Mesenteric fat pad (tissue), 1 donor: ENCODE measurements at regions not wholly inside any gene's neighbourhood (a gene's known extent, or its start where the extent isn't known, plus 50 kb on each side); places are given as distances from the start of the nearest gene placed in this dataset.

Source experiments
- DNase-seq: peaks from one replicate; pipeline ENCODE4 v3.0.0-alpha.2; 2020; ENCODE audit warnings: low spot score
- donor health status: DM: yes; HTN: yes; CAD: no.

GRCh38 chr9:129490583-129491486 lies 130.1 kb downstream of the C9orf50 start:
- DNase-seq, result no peak

DNA sequence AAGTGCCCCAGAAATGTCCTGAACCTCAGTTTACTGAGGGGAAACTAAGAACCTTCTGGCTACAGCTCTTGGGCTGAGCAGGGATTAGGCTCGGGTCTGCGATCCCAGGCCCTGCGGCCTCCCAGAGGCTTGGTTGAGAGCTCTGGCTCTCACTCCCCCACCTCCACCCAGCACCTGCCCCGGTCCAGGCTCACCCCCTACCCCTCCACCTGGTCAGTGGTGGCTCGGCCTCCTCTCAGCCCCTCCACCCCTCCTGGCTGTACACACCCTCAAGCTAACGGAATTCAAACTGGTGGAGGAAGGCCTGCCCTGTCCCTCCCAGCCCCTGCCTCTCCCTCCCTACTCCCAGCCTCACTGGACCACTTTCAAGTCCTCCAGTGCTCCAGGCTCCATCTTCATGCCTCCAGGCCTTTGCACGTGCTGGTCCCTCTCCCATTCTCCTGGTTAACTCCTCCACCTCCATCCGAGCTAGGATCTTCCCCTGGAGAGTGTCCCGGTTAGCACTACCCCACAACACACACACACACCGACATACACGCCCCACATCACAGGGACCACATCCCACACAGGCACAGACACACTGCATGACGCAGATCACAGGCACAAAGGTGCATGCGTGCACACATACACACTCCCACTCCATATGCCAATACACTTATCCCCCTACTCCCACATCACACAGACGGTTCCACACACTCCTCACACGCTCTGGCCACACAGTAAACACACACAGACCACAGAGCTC lies 130.9 kb downstream of the C9orf50 start:
- no peak for DNase-seq

GRCh38 chr9:129487658-129488483 lies 133.0 kb downstream of the C9orf50 start:
- no peak for DNase-seq

- no peak for DNase-seq
Observed at GRCh38 chr9:129486756-129487657, 133.9 kb downstream of the C9orf50 start.

- DNase-seq, result no peak
Observed at GRCh38 chr9:129485145-129485774, 135.6 kb downstream of the C9orf50 start.

- DNase-seq, result no peak
Observed at GRCh38 chr9:129484352-129485000, 136.4 kb downstream of the C9orf50 start.

DNA sequence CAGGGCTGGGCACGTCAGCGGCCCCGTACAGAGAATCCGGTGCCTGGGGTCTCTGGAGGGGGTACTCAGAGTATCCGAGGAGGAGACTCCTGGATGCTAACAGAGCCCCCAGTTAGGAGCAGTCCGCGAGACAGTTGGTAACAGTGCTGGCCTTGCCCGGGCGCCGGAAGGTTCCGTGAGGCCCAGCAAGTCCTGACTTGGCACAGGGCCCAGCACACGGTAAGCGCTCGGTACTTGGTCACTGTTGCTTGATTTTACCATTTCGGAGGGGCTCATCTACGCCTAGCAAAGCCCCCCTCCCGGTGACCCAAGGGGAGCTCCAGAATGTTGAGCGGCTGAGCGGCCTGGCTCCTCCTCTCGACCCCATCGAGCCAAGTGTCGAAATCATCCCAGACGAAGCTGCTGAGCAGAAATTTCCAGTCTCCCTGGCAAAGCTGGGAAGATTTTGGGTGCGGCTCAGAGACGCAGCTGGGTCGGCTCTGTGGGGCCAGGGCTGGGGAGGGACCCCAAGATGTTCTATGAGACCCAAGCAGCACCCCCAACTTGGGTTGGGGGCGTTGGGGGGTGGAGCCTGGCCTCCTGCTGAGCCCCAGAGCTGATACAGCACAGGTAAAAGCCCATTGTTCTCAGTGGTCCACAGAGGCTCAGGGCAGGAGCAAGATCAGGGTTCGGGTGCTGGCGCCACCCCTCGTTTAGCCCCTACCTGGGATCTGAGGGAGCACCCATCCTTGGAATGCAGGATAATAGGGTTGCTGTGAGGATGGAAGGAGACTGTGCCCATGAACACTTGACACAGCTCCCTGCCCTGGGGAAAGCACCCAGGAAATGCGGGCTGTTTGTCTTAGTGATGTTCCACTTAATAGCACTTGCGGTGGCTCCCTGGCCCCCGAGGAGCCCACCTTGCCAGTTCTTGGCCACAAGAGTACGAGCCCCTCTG lies 137.2 kb downstream of the C9orf50 start:
- DNase-seq, result peak; percentile 94

GRCh38 chr9:129482521-129483414 lies 138.1 kb downstream of the C9orf50 start:
- DNase-seq, result peak; percentile 93

DNA sequence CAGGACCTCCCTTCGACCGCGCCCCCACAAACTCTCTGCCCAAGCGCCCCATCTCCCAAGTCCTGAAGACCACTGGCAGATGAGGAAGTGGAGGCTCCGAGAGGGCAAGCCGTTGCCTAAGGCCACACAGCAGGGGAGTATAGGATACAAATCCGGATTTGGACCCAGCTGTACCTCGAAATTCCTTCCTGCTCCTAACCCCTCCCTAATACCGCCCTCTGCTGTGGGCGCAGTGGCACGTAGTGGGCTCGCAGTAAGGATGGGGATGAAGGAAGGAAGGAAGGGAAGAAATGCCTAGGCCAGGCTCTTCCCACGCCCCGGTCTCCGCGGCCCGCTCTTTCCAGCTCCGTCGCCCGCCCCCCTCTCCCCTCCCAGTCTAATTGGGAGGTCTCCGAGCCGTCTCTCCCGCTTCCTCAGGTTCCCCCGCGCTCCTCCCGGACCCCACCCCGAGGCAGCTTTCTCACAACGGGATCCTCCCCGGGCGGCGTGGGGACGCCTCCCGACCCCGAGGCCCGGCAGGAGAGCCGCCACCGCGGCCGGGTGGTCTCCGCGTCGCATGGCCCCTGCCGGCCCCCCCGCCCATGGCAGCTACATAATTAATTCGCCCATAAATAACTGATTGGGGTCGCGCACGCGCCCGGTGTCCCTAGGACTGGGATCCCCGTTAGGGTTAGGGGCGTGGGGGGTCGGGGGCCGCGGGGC lies 138.9 kb downstream of the C9orf50 start:
- DNase-seq, result no peak

- DNase-seq, result no peak
Observed at GRCh38 chr9:129481424-129481809, 139.5 kb downstream of the C9orf50 start.

DNA sequence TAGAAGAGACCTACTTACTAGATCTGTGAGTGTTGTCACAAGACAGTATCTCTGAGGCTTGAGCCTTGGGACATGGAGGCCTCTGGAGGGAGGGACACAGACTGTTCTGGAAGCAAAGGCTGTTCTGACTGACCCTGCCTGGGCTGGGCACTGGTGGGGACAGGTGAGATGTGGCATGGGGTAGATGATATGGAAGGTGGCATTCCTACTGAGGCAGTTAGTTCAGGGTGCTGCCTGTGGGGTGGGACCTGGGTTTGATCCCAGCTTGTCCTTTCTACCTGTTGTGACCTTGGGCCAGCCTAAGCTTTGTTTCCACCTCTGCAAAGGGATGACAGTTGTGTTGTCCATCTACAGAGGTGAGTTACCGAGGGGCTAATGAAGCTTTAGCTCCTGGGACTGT lies 140.2 kb downstream of the C9orf50 start:
- DNase-seq, result no peak

DNA sequence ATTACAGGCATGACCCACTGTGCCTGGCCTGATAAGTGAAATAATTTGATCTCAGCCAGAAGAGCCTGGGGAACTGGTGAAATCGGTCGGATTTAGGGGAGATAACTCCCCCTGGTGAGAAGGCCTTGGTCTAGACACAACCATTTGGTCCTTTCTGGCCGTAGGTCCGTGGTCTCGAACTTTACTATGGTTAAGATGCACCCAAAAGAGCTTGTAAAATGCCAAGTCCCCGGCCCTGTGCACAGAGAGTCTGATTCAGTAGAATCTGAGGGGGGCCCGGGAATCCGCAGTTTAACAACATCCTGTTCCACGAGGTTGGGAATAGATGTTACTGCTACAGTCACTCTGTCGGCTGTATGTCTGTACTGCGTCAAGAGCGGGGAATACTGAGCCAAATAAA lies 140.7 kb downstream of the C9orf50 start:
- no peak for DNase-seq

DNA sequence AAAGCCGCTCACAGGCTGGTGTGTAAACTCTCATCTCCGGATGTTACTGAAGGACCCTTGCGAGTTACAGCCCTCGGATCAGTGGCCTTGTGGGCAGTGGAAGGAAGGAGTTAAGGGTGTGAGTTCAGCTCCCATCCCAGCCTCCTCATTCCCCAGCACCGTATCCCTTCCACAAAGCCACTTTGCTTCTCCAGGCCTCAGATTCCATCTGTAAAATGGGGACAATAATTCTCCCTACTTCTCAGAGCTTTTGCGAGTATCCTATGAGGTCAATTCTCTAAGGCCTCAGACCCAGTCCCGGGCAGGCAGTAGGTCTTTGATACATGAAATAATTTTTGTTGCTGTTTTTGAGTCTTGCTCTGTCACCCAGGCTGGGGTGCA lies 141.3 kb downstream of the C9orf50 start:
- DNase-seq, result no peak

GRCh38 chr9:129478961-129479630 lies 141.8 kb downstream of the C9orf50 start:
- DNase-seq, result no peak

GRCh38 chr9:129478461-129478860 lies 142.4 kb downstream of the C9orf50 start:
- DNase-seq, result no peak
